T47D (cell line): ENCODE measurements at regions not wholly inside any gene's neighbourhood (a gene's known extent, or its start where the extent isn't known, plus 50 kb on each side); places are given as distances from the start of the nearest gene placed in this dataset.

Experiments
- DNase-seq, 2 experiments: peaks; one replicate each; pipeline versions ENCODE4 v3.0.0 to v3.0.0-alpha.2; 2011 to 2012; ENCODE audit warnings: low read depth in 1 of 2, low spot score in 1 of 2
- JUND ChIP-seq: IDR thresholded peaks from 2 replicates; pipeline ENCODE4 v1.6.1; 2012; ENCODE audit warnings: low read depth
- in situ Hi-C: cut with HindIII; loops from 2 replicates; pipeline ENCODE4 v1.10.0; 2016; ENCODE audit warnings: low sequenced_read_pairs, low pct_unique_long_range_greater_than_20kb

GRCh38 chr4:31069151-31069550 is 349.0 kb downstream of the PCDH7 start:
- TF ChIP-seq JUND, result no peak
- DNase-seq, result no peak
- in situ Hi-C loops, result no loop called here

GRCh38 chr4:31071508-31072486 is 351.6 kb downstream of the PCDH7 start:
- in situ Hi-C loops, result no loop called here
- no peak for TF ChIP-seq JUND
- DNase-seq, result no peak

GRCh38 chr4:31075969-31076368 is 355.8 kb downstream of the PCDH7 start:
- no peak for TF ChIP-seq JUND
- in situ Hi-C loops, result no loop called here
- DNase-seq, result no peak

GRCh38 chr4:31078661-31079060 is 358.5 kb downstream of the PCDH7 start:
- TF ChIP-seq JUND, result no peak
- DNase-seq, result no peak
- in situ Hi-C loops, result no loop called here

- in situ Hi-C loops, result no loop called here
- no peak for DNase-seq
- no peak for TF ChIP-seq JUND
Observed at GRCh38 chr4:31080887-31081286, 360.7 kb downstream of the PCDH7 start.

GRCh38 chr4:31081366-31081765 is 361.2 kb downstream of the PCDH7 start:
- TF ChIP-seq JUND, result no peak
- in situ Hi-C loops, result no loop called here
- no peak for DNase-seq

GRCh38 chr4:31083456-31083855 is 363.3 kb downstream of the PCDH7 start:
- TF ChIP-seq JUND, result no peak
- DNase-seq, result no peak
- in situ Hi-C loops, result no loop called here

- in situ Hi-C loops, result no loop called here
- DNase-seq, result no peak
- no peak for TF ChIP-seq JUND
Observed at GRCh38 chr4:31084806-31085416, 364.7 kb downstream of the PCDH7 start.

GRCh38 chr4:31085689-31086088 is 365.5 kb downstream of the PCDH7 start:
- in situ Hi-C loops, result no loop called here
- no peak for TF ChIP-seq JUND
- no peak for DNase-seq

- no peak for TF ChIP-seq JUND
Observed at GRCh38 chr4:31086756-31087330, 366.7 kb downstream of the PCDH7 start.

GRCh38 chr4:31088600-31089230 is 368.5 kb downstream of the PCDH7 start:
- TF ChIP-seq JUND, result no peak
- DNase-seq, result no peak
- in situ Hi-C loops, result no loop called here

More at GRCh38 chr4:31086756-31087330, 366.7 kb downstream of the PCDH7 start:
- no peak for DNase-seq
- in situ Hi-C loops, result no loop called here

- in situ Hi-C loops, result no loop called here
- peak in 1 of 2 experiments; percentile 21 for DNase-seq
- TF ChIP-seq JUND, result no peak
Observed at GRCh38 chr4:31089815-31090214, 369.6 kb downstream of the PCDH7 start.
